ENCODE measurements at regions not wholly inside any gene's neighbourhood (a gene's known extent, or its start where the extent isn't known, plus 50 kb on each side); places are given as distances from the start of the nearest gene placed in this dataset.

- TF ChIP-seq CTCF (conservative IDR thresholded peaks at IDR 0.05 in 1 of 2, IDR thresholded peaks at IDR 0.05 in 1 of 2; ENCODE audit: extremely low read depth in 1 of 2, insufficient read depth in 1 of 2, low read depth in 1 of 2, low read length in 2 of 2) (no peak), EZH2 (IDR thresholded peaks at IDR 0.05; ENCODE audit: borderline replicate concordance, low read length) (no peak)
These were observed 231.8 kb downstream of the KCNE4 start for GRCh38 chr2:223283771-223284170.

All from mammary epithelial cell (primary cell).